NCI-H526 treated with DMSO at 0.1 percent for 48 hours (cell line): ENCODE measurements at regions not wholly inside any gene's neighbourhood (a gene's known extent, or its start where the extent isn't known, plus 50 kb on each side); places are given as distances from the start of the nearest gene placed in this dataset.
"Not testable (repeated sequence)": the region's sequence is repeated elsewhere in the genome, so short reads cannot be mapped to it uniquely, and the experiment has no call there.

ENCODE experiments used
- DNase-seq: peaks from one replicate; lab custom pipeline; 2025; lab: John Stamatoyannopoulos, UW

DNA sequence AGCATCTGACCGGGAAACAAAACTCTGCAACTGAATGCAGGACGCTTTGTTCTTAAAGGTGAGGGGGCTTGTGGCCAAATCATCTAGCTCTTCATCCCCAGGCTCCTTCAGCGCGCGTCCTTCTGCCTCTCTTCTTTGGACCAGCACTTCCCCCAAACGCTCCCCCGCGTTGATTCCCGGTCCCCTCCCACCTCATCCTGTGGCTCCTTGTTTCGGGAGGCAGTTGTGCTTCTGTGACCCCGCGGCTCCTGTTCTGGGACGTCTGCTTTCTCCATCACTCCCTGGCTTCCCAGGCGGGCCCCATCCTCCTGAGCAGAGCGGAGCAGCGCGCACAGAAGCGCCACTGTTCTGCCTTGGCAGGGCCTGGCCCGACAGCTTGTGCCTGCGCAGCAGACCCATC is 109.7 kb upstream of the ZNG1E start:
- DNase-seq, result not testable (repeated sequence)

DNA sequence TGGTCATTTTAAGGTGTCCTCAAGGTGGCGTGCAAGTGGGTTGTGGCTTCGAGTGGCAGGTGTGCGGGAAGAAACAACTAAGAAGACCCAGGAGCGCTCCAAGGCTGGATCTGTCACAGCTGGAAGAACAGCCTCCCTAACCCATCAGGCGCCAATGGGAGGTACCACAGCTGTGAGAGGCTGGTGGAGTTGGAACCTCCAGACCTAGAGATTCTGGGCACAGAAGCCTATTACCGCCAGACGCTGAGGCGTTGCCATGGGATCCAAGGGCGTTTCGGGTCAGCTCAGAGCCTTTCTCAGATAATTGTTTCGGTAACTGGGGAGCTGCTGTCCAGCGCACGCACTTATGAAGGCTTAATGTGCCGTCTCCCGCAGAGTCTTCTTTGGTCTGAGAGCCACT is 156.7 kb upstream of the ZNG1E start:
- DNase-seq, result not testable (repeated sequence)

DNA sequence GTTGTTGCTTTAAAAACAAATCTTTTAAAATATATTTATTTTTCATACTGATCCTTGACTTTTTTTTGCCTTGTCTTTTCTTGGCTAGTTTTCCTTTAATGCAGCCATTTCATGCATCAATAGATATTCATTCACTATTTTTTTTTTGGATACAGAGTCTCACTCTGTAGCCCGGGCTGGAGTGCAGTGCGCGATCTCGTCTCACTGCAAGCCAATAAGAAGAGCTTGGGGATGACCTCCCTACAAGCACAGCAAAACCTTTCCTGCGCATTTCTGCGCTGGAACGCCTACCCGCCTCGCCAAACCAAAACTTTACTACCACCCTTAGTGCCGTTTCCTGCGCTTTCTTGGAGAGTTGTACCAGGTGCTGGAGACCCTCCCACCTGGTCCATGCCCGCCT is 161.3 kb upstream of the ZNG1E start:
- DNase-seq, result not testable (repeated sequence)

DNA sequence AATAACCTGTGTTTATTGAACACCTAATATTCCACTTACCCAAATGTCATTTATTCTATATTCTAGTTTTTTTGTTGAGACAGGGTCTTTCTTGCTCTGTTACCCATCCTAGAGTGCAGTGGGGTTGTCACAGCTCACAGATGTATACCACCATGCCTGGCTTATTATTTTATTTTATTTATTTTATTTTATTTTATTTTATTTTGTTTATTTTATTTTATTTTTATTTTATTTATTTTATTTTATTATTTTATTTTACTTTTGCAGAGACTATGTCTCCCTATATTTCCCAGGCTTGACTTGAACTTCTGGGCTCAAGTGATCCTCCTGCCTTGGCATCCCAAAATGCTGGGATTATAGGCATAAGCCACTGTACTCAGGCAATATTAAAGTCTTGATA is 167.8 kb upstream of the ZNG1E start:
- not testable (repeated sequence) for DNase-seq

DNA sequence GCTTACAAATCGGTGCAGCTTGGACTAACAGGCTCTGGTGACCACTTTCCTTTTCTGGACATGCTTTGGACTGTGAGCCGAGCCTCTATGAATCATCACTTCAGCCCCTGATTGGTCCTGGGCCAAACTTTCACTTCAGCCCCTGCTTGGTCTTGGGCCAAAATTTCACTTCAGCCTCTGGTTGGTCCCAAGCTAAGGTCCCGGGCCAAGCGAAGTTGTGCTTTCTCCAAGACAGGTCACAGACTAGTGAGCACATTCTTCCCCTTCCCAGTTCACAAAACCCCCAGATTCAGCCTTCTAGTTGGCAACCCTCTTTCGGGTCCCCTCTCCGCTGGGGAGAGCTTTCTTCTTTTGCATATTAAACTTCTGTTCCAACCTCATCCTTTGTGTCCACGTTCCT is 171.0 kb upstream of the ZNG1E start:
- DNase-seq, result not testable (repeated sequence)

DNA sequence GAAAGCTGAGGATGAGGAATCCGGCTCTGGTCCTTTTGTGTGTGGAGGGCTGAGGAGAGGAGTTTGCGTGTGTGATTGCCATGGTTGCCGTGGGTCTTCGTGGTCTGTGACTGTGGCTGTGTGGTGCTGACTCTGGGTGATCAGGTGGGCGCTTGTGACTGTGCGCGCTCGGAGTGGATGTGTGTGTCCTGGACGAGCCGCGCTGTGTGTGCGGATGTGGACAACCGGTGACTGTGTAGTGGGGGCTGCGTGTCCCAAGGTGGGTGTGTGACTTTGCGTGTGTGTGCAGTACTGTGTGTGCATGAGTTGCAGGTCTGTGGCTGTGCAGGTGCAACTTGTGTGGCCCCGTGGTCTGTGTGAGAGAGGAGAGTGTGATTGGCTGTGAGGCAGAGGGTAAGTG is 172.0 kb upstream of the ZNG1E start:
- DNase-seq, result not testable (repeated sequence)

DNA sequence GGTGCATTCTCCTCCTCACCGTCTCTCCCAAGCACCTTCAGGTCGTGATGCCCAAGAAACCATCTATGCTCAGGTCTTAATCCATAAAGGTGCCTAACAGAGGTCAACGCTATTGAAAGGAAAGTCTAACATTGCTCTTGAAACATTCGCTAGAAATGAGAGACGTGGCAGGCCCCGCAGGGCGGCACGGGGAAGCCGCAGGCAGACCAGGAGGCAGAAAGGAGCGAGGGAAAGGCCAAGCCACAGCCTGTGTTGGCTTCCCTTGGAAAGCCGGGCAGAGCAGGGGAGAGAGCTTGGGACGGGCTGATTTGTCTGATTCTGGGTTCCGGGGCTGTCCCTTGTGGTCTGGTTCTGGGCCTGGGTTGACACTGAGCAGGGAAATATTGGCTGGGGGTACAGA is 192.8 kb upstream of the ZNG1E start:
- DNase-seq, result not testable (repeated sequence)

DNA sequence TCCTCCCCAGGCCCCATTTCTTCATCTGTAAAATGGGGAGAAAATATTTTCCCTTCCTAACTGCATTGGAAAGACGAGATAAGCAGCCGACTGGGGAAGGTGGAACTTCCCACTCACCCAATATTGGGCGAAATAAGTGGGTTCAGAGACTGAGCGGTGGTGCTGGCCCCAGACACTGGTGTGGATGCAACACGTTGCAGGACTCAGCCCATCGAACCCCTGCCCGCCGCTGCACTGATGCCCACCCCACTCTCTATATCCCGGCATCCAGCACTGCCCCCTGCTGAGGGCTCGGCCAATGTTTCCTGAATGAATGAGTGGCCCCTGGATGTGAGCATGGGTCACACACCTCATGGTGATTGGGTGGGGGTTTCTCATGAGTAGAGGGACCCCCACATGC is 194.4 kb upstream of the ZNG1E start:
- DNase-seq, result not testable (repeated sequence)

DNA sequence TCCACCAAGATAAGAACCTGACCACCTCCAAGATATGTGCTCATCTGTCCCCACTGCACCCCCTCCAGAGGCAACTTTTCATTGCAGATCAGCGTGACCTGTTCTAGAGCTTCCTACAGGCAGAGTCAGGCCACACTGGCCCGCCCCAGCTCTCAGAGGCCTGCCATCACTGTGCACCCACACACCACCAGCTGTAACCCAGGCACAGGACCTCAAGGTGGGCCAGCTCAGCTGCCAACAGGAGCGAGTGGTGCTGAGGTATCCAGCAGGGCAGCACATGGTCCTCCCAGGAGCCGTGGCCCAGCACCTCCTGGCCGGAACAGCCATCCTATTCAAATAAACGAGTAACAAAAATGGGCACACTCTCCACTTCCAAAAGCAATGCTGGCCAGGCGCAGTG is 189.9 kb upstream of the FOXD4L5 start:
- DNase-seq, result not testable (repeated sequence)

DNA sequence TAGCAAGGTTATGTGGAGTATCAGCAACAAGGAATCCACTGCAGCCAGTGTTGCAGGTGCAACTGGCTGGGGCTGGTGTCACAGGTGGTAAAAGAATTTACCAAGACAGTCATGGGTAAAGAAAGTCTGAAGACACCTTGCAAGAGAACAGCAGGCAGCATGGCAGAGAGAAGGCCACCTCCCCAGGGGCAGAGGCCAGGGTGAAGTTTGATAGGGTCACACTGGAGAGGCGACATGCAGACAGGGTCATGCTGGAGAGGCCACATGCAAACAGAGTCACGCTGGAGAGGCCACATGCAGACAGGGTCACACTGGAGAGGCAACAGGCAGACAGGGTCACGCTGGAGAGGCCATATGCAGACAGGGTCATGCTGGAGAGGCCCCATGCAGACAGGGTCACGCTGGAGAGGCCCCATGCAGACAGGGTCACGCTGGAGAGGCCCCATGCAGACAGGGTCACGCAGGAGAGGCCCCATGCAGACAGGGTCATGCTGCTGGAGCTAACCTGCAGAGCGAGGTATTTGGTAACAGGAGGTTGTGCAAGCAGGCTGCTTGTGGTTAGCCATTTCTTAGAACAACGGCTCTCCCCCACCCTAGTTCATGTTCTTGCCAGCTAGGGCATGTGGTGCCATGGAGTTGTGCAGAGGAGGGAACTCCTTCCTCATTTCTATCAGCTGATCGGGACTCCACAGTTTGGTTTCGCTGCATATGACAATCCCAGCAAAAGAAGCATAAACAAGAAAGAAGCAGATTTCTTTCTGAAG is 188.2 kb upstream of the FOXD4L5 start:
- DNase-seq, result not testable (repeated sequence)

DNA sequence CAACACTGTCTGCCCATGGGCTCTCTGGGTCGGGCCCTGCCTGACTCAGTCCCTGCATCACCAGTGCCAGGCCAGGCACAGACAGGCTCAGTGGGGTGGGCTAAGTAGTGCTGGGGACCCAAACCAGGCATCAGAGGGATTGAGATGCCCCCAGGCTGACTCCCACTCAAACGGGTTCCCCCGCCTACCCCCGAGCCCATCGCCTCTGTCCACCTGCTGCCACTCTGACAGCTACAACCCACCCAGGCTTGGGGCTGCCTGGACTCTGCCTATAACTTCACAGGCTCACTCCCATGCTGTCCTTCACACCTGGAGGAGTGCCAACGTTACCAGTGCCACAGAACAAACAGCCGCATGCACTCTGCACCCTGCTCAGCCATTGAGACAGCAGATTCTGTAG is 186.1 kb upstream of the FOXD4L5 start:
- DNase-seq, result not testable (repeated sequence)

DNA sequence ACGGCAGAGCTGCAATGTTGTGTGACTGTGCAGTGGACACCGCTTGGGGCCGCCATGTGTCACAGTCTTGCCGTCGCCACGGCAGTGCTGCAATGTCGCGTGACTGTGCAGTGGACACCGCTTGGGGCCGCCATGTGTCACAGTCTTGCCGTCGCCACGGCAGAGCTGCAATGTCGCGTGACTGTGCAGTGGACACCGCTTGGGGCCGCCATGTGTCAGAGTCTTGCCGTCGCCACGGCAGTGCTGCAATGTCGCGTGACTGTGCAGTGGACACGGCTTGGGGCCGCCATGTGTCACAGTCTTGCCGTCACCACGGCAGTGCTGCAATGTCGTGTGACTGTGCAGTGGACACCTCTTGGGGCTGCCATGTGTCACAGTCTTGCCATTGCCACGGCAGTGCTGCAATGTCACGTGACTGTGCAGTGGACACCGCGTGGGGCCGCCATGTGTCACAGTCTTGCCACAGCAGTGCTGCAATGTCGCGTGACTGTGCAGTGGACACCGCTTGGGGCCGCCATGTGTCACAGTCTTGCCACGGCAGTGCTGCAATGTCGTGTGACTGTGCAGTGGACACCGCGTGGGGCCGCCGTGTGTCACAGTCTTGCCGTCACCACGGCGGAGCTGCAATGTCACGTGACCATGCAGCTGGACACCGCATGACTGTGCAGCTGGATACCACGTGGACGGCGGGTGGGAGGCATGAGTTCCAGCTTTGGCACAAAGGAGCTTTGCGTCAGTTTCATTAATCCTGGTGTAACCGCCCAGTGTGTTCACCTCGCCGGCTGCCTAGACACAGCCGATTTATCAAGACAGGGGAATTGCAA is 182.1 kb upstream of the FOXD4L5 start:
- DNase-seq, result not testable (repeated sequence)

DNA sequence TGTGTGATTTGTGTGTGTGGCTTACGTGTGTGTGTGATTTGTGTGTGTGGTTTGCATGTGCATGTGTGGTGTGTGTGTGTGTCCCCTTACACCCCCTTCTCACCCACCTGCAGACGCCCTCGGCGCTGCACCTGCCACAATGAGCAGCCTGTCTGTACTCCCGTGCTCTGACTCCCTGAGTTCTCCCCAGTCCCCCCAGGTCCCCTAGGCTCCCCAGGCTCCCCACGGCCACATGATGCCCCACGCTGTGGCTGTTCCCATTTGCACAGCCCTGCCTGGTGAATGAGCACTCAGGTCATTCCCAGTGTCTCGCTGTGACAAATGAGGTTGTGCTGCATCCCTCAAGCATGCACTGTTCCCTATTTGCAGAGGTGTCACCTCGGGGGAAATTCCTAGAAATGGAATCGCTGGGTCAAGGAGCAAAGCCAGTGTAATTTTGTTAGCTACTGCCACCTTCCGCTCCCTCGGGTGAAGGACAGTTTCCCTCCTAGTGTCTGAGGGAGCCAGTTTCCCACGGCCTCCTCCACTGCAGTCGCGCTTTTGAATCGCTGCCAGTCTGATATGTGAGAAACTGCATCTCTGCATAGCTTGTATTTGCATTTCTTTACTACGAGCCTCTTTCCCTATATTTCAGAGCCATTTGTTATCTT is 180.4 kb upstream of the FOXD4L5 start:
- DNase-seq, result not testable (repeated sequence)

DNA sequence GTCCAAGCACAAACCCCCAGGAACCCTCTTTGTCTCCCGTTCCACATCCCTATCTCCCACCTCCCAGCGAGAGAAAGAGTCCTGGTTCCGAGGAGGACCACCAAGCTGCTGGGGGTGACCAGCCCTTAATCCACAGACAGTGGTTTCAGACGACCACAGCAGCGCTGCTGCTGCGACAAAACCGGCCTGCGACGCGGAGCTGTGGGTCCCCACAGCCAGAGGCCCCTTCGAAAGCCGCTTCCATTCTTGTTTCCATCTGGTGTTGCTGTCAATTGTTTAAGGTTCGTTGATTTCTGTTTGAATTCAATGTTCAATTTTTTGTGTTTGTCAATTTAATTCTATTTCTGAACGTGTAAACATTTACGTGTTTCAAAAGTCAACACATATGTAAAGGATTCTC is 177.5 kb upstream of the FOXD4L5 start:
- not testable (repeated sequence) for DNase-seq

DNA sequence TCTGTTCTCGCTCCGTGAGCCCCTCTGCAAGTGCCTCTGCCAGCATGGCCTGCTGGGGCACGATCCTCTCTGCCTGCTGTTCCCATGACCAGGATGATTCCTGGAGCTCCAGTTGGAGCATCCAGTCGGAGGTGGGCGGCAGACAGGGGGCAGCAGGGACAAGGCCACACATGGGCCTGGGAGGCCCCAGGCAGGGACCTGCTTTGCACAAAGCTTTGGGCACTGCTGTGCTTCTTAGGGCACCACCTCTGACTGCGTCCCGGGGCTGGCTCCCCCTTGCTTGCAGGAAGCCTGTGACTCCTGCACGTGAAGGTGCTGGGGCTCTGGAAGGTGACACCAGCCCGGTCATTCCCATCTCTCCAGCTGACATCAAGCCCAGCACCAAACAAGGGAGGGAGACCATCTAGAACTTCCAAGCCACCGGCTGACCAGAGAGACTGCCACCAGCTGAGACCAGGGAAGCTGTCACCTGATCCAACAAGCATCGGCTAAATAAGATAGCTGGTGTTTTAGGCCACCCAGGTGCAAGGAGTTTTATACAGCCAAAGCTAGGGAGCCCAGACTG is 174.8 kb upstream of the FOXD4L5 start:
- DNase-seq, result no peak

DNA sequence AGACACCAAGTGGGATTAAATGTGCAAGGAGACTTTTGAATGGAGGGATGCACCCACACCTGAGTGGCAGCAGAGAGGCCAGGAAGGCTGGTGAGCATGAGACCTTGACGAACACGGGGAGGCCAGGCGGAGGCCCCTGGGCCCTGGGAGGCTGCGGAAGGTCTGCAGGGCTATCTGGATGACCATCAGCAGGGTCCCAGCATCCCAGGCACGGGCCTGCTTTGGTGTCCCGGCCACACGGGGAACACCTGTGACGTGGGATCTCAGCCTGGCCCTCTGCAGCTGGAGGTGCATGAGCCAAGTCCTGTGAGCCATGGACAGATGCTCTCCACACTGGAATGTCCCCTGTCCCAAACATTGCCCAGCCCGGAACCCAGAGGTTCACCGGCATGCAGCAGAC is 174.0 kb upstream of the FOXD4L5 start:
- no peak for DNase-seq

DNA sequence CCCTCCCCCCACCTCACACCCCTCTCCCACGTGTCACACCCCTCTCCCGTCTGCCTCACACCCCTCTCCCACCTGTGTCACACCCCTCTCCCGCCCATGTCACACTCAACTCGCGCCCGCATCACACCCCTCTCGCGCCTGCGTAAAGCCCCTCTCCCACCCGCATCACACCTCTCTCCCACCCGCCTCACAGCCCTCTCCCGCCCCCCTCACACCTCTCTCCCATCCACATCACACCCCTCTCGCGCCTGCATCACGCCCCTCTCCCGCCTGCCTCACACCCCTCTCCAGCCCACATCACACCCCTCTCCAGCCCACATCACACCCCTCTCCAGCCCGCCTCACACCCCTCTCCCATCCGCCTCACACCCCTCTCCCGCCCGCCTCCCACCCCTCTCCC is 173.5 kb upstream of the FOXD4L5 start:
- no peak for DNase-seq

DNA sequence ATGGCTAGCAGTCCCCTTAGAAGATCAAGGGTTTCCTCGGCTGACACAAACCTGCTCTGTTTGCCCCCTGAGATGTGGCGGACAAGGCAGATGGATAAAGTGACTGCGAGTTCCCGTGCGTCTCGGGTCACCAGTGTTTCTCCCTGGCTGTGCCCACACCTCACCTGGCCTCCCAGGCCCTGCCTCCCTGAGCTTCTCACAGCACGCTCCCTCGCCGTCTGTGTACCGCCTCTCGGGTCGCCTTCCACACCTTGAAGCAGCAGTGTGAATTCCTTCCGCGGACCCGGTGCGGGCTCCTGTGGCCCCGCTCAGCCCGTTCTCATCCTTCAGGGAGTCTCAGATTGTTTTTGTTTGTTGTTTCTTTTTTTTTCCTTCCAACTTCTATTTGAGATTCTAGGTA is 172.0 kb upstream of the FOXD4L5 start:
- DNase-seq, result not testable (repeated sequence)

DNA sequence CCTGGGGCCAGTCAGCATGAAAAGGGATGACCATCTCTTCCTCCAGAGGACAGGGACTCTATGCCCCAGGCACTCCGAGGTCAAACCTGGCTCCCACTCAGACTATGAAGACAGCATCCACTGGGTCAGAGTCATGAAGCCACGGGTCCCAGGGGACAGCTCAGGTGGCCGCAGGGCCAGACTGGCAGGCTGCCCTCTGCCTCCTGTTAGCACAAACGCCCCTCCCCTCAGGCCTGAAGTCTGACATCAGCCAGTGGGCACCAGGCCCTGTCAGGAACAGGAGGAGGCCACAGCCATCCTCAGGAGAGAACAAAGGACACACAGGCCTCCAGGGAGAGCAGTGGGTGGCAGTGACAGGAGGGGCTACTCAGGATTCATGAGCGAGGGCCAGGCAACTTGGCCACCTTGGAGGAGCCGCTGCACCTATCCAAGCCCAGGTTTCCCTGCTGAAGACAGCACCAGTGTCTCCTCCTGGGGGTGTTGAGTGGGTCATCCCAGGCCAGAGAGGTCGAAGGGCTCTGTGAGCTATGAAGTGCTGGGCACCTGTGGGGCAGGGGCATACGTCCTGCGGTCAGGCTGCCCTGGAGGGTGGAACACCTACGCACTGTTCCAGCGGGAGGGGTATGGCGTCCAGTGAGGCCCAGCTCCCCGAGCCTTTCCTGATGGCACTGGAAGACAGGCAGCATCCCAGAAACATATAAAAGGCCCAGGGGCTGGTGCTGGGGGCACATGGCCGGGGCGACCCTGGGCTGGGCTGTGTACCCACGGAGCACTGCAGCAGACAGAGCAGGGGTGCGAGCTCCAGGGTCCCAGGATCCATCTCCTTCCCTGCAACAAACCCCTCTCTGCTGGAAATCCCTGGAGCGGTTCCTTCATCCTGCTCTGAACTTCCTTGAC is 171.0 kb upstream of the FOXD4L5 start:
- DNase-seq, result not testable (repeated sequence)

DNA sequence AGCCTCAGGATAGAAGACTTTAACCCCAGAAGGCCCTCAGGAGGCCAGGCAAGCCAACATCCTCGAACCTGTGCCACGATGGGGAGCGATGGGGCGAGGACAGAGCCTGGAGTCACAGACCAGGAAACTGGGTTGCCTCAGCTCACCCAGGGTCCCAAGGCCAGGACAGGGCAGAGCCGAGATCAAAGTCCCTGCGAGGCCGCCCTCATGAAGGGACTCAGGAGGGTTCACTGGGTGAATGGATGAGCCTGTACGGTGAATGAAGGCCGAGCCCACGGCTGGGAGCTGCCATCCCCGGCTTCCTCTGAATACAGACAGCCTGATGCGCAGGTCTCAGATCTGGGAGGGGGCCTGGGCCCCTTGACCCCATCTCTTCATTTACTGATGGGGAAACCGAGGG is 170.1 kb upstream of the FOXD4L5 start:
- not testable (repeated sequence) for DNase-seq

DNA sequence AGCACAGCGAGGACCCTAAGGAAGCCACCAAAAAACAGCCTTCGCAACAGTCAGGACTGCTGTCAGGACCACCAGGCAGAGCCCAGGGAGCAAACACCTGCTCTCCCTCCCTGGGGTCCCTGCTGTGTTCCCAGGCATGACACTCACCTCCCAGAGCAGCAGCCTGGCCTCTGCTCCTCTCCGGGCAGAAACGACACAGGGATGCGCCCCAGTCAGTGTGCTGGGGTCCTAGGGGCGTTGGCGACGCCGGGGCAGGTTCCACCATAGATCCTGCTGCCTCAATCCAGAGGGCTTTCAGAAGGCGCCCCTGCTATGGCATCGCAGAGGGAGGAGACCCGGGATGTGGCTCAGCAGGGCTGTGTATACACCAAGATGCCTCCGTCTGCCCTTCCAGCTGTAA is 169.7 kb upstream of the FOXD4L5 start:
- not testable (repeated sequence) for DNase-seq
